RWPE2 (cell line): ENCODE measurements at regions not wholly inside any gene's neighbourhood (a gene's known extent, or its start where the extent isn't known, plus 50 kb on each side); places are given as distances from the start of the nearest gene placed in this dataset.

ENCODE experiments used
- ATAC-seq: fragments of 200-7000 bp; cut with Tn5 transposase; 3 replicates; pipeline ENCODE4 v1.9.1; 2021; ENCODE audit warnings: low read depth
- DNase-seq: peaks from one replicate; pipeline ENCODE4 v3.0.0-alpha.2; 2020; ENCODE audit warnings: low spot score
- H3K27ac ChIP-seq: fragments of 450-650 bp; 2 replicates; pipeline ENCODE4 v1.5.1; 2017; ENCODE audit warnings: mild to moderate bottlenecking; ENCODE audit not compliant: poor library complexity, severe bottlenecking
- H3K27me3 ChIP-seq: fragments of 250-450 bp; sonication (Bioruptor Pico); 2 replicates; pipeline ENCODE4 v1.5.1; 2021; ENCODE audit warnings: mild to moderate bottlenecking, moderate library complexity; ENCODE audit not compliant: insufficient read depth, poor library complexity, severe bottlenecking
- H3K36me3 ChIP-seq: fragments of 250-450 bp; sonication (Bioruptor Pico); 2 replicates; pipeline ENCODE4 v1.5.1; 2020; ENCODE audit warnings: low read depth, mild to moderate bottlenecking, moderate library complexity
- H3K4me1 ChIP-seq: fragments of 250-450 bp; sonication (Bioruptor Pico); 2 replicates; pipeline ENCODE4 v1.5.1; 2021; ENCODE audit warnings: mild to moderate bottlenecking, moderate library complexity; ENCODE audit not compliant: insufficient read depth, poor library complexity, severe bottlenecking
- H3K4me3 ChIP-seq: fragments of 250-450 bp; sonication (Bioruptor Pico); 2 replicates; pipeline ENCODE4 v1.5.1; 2021; ENCODE audit warnings: mild to moderate bottlenecking, moderate library complexity; ENCODE audit not compliant: severe bottlenecking
- H3K9me3 ChIP-seq: fragments of 250-450 bp; sonication (Bioruptor Pico); 2 replicates; pipeline ENCODE4 v1.5.1; 2021; ENCODE audit warnings: mild to moderate bottlenecking, moderate library complexity; ENCODE audit not compliant: severe bottlenecking
- CTCF ChIP-seq: fragments of 450-650 bp; IDR thresholded peaks from one replicate; pipeline ENCODE4 v1.5.1; 2017; ENCODE audit warnings: mild to moderate bottlenecking, moderate library complexity; ENCODE audit not compliant: poor library complexity, severe bottlenecking

- no peaks in the 10 kb centered on the region for H3K36me3 ChIP-seq
- H3K4me3 ChIP-seq = no peak overlapping the region
- TF ChIP-seq CTCF = no peak
- H3K9me3 ChIP-seq = no peaks in the 10 kb centered on the region
- ATAC-seq (peak; percentile 41), DNase-seq (no peak)
- H3K27ac ChIP-seq = no peak overlapping the region
- H3K27me3 ChIP-seq = no peaks in the 10 kb centered on the region
- no peaks in the 10 kb centered on the region for H3K4me1 ChIP-seq
Measured at GRCh38 chr4:57318703-57319102, 208.5 kb upstream of the IGFBP7 start.

GRCh38 chr4:57314636-57315035 is 204.5 kb upstream of the IGFBP7 start:
- ATAC-seq (no peak), DNase-seq (no peak)
- Histone ChIP-seq H3K4me3 (no peak overlapping the region), H3K27me3 (no peaks in the 10 kb centered on the region), H3K4me1 (no peaks in the 10 kb centered on the region), H3K36me3 (no peaks in the 10 kb centered on the region), H3K9me3 (no peaks in the 10 kb centered on the region), H3K27ac (no peak overlapping the region)
- TF ChIP-seq CTCF = no peak

- DNase-seq = no peak
- TF ChIP-seq CTCF = no peak
- Histone ChIP-seq H3K4me3 (no peak overlapping the region), H3K27me3 (no peaks in the 10 kb centered on the region), H3K27ac (no peak overlapping the region), H3K36me3 (no peaks in the 10 kb centered on the region), H3K4me1 (no peaks in the 10 kb centered on the region), H3K9me3 (no peaks in the 10 kb centered on the region)
- ATAC-seq = no peak
Measured at GRCh38 chr4:57312296-57312695, 202.1 kb upstream of the IGFBP7 start.

- Histone ChIP-seq H3K9me3 (no peaks in the 10 kb centered on the region), H3K36me3 (no peaks in the 10 kb centered on the region), H3K27me3 (no peaks in the 10 kb centered on the region), H3K27ac (no peak overlapping the region), H3K4me3 (no peak overlapping the region), H3K4me1 (no peaks in the 10 kb centered on the region)
- DNase-seq = no peak
- TF ChIP-seq CTCF = no peak
- peak; percentile 45; the same call in 1 of the 3 replicates for ATAC-seq
Measured at GRCh38 chr4:57309658-57310057, 199.5 kb upstream of the IGFBP7 start.

GRCh38 chr4:57308301-57308700 is 198.1 kb upstream of the IGFBP7 start:
- no peaks in the 10 kb centered on the region for H3K4me1 ChIP-seq
- H3K4me3 ChIP-seq = no peak overlapping the region
- DNase-seq = no peak
- ATAC-seq = no peak
- H3K9me3 ChIP-seq = no peaks in the 10 kb centered on the region
- H3K36me3 ChIP-seq = no peaks in the 10 kb centered on the region
- no peaks in the 10 kb centered on the region for H3K27me3 ChIP-seq
- H3K27ac ChIP-seq = no peak overlapping the region
- TF ChIP-seq CTCF = no peak
